ENCODE measurements at regions not wholly inside any gene's neighbourhood (a gene's known extent, or its start where the extent isn't known, plus 50 kb on each side); places are given as distances from the start of the nearest gene placed in this dataset.

DNA sequence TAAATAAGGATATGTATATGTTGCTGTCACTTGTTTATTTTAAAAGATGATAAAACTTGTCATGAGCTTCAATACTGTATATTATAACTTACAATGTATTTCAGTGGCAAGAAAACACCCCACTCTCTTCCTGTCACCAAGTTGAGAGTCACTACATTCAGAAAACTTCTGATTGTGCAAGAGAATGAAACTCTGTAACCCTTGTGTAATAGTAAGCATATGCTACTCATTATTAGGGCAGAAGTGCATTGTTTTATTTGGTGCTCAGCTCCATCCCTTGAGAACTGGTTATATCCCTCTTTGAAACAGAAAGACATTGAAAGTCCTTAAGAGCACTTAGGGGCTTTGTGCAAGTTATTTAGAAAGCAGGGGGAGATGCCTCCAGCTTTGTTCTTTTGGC is 594.5 kb downstream of the ARAP2 start:
- TF ChIP-seq NFIC (IDR thresholded peaks at IDR 0.05), result no peak
- TF ChIP-seq, protein P1, sequence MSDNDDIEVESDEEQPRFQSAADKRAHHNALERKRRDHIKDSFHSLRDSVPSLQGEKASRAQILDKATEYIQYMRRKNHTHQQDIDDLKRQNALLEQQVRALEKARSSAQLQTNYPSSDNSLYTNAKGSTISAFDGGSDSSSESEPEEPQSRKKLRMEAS (IDR thresholded peaks at IDR 0.05), result no peak
- no peak for TF ChIP-seq TCF12 (IDR thresholded peaks at IDR 0.05; ENCODE audit: low read depth)
- no peak for TF ChIP-seq ZBTB7A (IDR thresholded peaks at IDR 0.05; ENCODE audit: low read depth)
- TF ChIP-seq, protein P2, sequence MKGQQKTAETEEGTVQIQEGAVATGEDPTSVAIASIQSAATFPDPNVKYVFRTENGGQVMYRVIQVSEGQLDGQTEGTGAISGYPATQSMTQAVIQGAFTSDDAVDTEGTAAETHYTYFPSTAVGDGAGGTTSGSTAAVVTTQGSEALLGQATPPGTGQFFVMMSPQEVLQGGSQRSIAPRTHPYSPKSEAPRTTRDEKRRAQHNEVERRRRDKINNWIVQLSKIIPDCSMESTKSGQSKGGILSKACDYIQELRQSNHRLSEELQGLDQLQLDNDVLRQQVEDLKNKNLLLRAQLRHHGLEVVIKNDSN (IDR thresholded peaks at IDR 0.05), result no peak
- TF ChIP-seq EP300 (IDR thresholded peaks at IDR 0.05; ENCODE audit: borderline replicate concordance), result no peak

DNA sequence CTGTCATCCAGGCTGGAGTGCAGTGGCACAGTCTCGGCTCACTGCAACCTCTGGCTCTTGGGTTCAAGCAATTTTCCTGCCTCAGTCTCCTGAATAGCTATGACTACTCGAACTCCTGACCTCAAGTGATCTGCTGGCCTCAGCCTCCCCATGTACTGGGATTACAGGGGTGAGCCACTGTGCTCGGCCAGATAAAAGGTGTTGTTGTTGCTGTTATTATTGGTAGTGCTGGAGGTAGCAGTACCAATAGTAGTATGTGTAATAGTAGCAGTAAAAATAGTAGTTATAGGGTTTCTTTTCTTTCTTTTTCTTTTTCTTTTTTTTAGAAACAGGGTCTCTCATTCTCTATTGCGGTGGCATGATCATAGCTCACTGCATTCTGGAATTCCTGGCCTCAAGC is 592.1 kb downstream of the ARAP2 start:
- no peak for TF ChIP-seq TAF1 (IDR thresholded peaks at IDR 0.05; ENCODE audit: low read depth)
- no peak for TF ChIP-seq FOXM1 (IDR thresholded peaks at IDR 0.05; ENCODE audit: borderline replicate concordance, low read depth)
- TF ChIP-seq TCF12 (IDR thresholded peaks at IDR 0.05; ENCODE audit: low read depth), result no peak
- TF ChIP-seq EGR1 (IDR thresholded peaks at IDR 0.05), result no peak
- no peak for TF ChIP-seq ZBTB7A (IDR thresholded peaks at IDR 0.05; ENCODE audit: low read depth)
- no peak for TF ChIP-seq CEBPB (IDR thresholded peaks at IDR 0.05)
- TF ChIP-seq, protein P3, sequence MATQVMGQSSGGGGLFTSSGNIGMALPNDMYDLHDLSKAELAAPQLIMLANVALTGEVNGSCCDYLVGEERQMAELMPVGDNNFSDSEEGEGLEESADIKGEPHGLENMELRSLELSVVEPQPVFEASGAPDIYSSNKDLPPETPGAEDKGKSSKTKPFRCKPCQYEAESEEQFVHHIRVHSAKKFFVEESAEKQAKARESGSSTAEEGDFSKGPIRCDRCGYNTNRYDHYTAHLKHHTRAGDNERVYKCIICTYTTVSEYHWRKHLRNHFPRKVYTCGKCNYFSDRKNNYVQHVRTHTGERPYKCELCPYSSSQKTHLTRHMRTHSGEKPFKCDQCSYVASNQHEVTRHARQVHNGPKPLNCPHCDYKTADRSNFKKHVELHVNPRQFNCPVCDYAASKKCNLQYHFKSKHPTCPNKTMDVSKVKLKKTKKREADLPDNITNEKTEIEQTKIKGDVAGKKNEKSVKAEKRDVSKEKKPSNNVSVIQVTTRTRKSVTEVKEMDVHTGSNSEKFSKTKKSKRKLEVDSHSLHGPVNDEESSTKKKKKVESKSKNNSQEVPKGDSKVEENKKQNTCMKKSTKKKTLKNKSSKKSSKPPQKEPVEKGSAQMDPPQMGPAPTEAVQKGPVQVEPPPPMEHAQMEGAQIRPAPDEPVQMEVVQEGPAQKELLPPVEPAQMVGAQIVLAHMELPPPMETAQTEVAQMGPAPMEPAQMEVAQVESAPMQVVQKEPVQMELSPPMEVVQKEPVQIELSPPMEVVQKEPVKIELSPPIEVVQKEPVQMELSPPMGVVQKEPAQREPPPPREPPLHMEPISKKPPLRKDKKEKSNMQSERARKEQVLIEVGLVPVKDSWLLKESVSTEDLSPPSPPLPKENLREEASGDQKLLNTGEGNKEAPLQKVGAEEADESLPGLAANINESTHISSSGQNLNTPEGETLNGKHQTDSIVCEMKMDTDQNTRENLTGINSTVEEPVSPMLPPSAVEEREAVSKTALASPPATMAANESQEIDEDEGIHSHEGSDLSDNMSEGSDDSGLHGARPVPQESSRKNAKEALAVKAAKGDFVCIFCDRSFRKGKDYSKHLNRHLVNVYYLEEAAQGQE (IDR thresholded peaks at IDR 0.05; ENCODE audit: low read depth), result no peak
- TF ChIP-seq, protein P1 (IDR thresholded peaks at IDR 0.05), result no peak
- no peak for TF ChIP-seq EP300 (IDR thresholded peaks at IDR 0.05; ENCODE audit: borderline replicate concordance)
- TF ChIP-seq, protein P2 (IDR thresholded peaks at IDR 0.05), result no peak
- no peak for TF ChIP-seq TEAD4 (IDR thresholded peaks at IDR 0.05)
- TF ChIP-seq CREB1 (IDR thresholded peaks at IDR 0.05; ENCODE audit: low read depth), result no peak
- no peak for TF ChIP-seq YY1 (IDR thresholded peaks at IDR 0.05; ENCODE audit: low read depth)
- no peak for TF ChIP-seq NFIC (IDR thresholded peaks at IDR 0.05)
- TF ChIP-seq RAD21 (IDR thresholded peaks at IDR 0.05; ENCODE audit: low read depth), result no peak

DNA sequence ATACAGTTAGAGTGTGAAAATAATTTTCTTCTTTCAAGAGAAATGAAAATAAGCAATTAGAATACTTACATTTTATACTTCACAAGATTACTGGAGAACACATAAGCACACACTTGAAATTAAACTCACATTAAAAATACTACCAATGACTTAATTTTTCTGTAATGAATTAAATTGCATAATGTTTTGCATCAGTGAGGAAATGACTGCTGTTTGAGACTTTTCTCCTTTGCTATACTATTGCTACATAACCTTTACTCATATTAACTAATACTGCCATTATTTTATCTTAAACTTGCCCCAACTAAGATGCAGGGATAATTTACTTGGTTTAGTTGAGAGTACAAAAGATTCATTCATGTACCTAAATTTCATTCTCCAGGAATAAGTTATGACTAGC is 590.9 kb downstream of the ARAP2 start:
- TF ChIP-seq FOXM1 (IDR thresholded peaks at IDR 0.05; ENCODE audit: borderline replicate concordance, low read depth), result no peak
- TF ChIP-seq, protein P3 (IDR thresholded peaks at IDR 0.05; ENCODE audit: low read depth), result no peak
- TF ChIP-seq CREB1 (IDR thresholded peaks at IDR 0.05; ENCODE audit: low read depth), result no peak

DNA sequence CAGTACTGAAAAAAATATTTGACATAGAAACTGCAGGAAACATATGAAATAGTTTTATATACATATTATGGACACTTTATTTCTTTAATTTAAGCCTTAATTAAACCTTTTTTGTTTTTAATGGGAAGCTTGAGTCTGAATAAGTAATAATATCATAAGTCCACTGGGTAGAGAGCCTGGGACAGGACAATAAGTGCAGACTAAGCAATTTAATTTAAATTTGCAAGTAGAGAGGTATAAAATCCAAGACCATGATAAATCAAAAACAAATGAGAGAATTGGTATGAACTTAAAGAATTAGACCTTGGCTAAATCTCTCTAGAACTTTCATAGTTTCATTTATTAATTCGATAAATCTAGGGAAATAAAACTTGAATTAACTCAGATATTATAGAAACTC is 571.2 kb downstream of the ARAP2 start:
- no peak for TF ChIP-seq NFIC (IDR thresholded peaks at IDR 0.05)
- TF ChIP-seq TEAD4 (IDR thresholded peaks at IDR 0.05), result no peak
- TF ChIP-seq EGR1 (IDR thresholded peaks at IDR 0.05), result no peak
- TF ChIP-seq, protein P1 (IDR thresholded peaks at IDR 0.05), result no peak
- TF ChIP-seq, protein P3 (IDR thresholded peaks at IDR 0.05; ENCODE audit: low read depth), result no peak
- TF ChIP-seq YY1 (IDR thresholded peaks at IDR 0.05; ENCODE audit: low read depth), result no peak
- no peak for TF ChIP-seq ZBTB7A (IDR thresholded peaks at IDR 0.05; ENCODE audit: low read depth)
- no peak for TF ChIP-seq FOXM1 (IDR thresholded peaks at IDR 0.05; ENCODE audit: borderline replicate concordance, low read depth)
- TF ChIP-seq, protein P2 (IDR thresholded peaks at IDR 0.05), result no peak
- TF ChIP-seq TAF1 (IDR thresholded peaks at IDR 0.05; ENCODE audit: low read depth), result no peak
- no peak for TF ChIP-seq TCF12 (IDR thresholded peaks at IDR 0.05; ENCODE audit: low read depth)
- TF ChIP-seq CREB1 (IDR thresholded peaks at IDR 0.05; ENCODE audit: low read depth), result no peak
- no peak for TF ChIP-seq EP300 (IDR thresholded peaks at IDR 0.05; ENCODE audit: borderline replicate concordance)
- no peak for TF ChIP-seq RAD21 (IDR thresholded peaks at IDR 0.05; ENCODE audit: low read depth)
